K562 (cell line): ENCODE measurements at regions not wholly inside any gene's neighbourhood (a gene's known extent, or its start where the extent isn't known, plus 50 kb on each side); places are given as distances from the start of the nearest gene placed in this dataset.

Experiments
- CHD7 ChIP-seq: fragments of 200-600 bp; sonication (generic); IDR thresholded peaks from one replicate; pipeline ENCODE4 v1.6.1; 2012; ENCODE audit warnings: mild to moderate bottlenecking, low read depth, low read length, inconsistent platforms

- TF ChIP-seq CHD7: no peak
Observed at GRCh38 chr4:140298001-140298400, 75.4 kb upstream of the SCOC start (continued).
